PC-9 (cell line): ENCODE measurements at regions not wholly inside any gene's neighbourhood (a gene's known extent, or its start where the extent isn't known, plus 50 kb on each side); places are given as distances from the start of the nearest gene placed in this dataset.

ENCODE experiments used
- EZH2 ChIP-seq: fragments of 200-600 bp; sonication (generic); IDR thresholded peaks from 2 replicates; pipeline ENCODE4 v1.8.0; 2017; ENCODE audit warnings: antibody characterized with exemption, low read depth
- TF ChIP-seq, protein P1 (sequence below): fragments of 200-600 bp; sonication (generic); conservative IDR thresholded peaks from 2 replicates; pipeline ENCODE4 v1.6.1; 2017; ENCODE audit warnings: mixed run types, antibody characterized with exemption, mild to moderate bottlenecking, moderate library complexity

GRCh38 chr17:72528683-72529082 is 407.9 kb downstream of the SOX9 start:
- TF ChIP-seq, protein P1, sequence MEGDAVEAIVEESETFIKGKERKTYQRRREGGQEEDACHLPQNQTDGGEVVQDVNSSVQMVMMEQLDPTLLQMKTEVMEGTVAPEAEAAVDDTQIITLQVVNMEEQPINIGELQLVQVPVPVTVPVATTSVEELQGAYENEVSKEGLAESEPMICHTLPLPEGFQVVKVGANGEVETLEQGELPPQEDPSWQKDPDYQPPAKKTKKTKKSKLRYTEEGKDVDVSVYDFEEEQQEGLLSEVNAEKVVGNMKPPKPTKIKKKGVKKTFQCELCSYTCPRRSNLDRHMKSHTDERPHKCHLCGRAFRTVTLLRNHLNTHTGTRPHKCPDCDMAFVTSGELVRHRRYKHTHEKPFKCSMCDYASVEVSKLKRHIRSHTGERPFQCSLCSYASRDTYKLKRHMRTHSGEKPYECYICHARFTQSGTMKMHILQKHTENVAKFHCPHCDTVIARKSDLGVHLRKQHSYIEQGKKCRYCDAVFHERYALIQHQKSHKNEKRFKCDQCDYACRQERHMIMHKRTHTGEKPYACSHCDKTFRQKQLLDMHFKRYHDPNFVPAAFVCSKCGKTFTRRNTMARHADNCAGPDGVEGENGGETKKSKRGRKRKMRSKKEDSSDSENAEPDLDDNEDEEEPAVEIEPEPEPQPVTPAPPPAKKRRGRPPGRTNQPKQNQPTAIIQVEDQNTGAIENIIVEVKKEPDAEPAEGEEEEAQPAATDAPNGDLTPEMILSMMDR: no peak
- no peak for TF ChIP-seq EZH2
